GM23248 (cell line): ENCODE measurements at regions not wholly inside any gene's neighbourhood (a gene's known extent, or its start where the extent isn't known, plus 50 kb on each side); places are given as distances from the start of the nearest gene placed in this dataset.

ENCODE experiments used
- DNase-seq: peaks from one replicate; pipeline ENCODE4 v3.0.0-alpha.2; 2015
- H2AFZ ChIP-seq: fragments of 200-600 bp; sonication (generic); 2 replicates; pipeline ENCODE4 v1.6.1; 2016; ENCODE audit warnings: antibody characterized with exemption
- H3F3A ChIP-seq: fragments of 200-600 bp; sonication (generic); 2 replicates; pipeline ENCODE4 v1.6.1; 2016; ENCODE audit warnings: mild to moderate bottlenecking, antibody characterized with exemption, mixed run types; ENCODE audit not compliant: insufficient read depth
- H3K27ac ChIP-seq: fragments of 200-600 bp; sonication (generic); 2 replicates; pipeline ENCODE4 v1.5.1; 2016; ENCODE audit warnings: mild to moderate bottlenecking
- H3K27me3 ChIP-seq: fragments of 200-600 bp; sonication (generic); replicated peaks from 2 replicates; pipeline ENCODE4 v1.6.1; 2016; ENCODE audit warnings: mild to moderate bottlenecking; ENCODE audit not compliant: insufficient read depth
- H3K36me3 ChIP-seq: fragments of 200-600 bp; sonication (generic); 2 replicates; pipeline ENCODE4 v1.6.1; 2016; ENCODE audit warnings: low read depth, mild to moderate bottlenecking
- H3K4me1 ChIP-seq: fragments of 200-600 bp; sonication (generic); 2 replicates; pipeline ENCODE4 v1.6.1; 2016; ENCODE audit warnings: mild to moderate bottlenecking; ENCODE audit not compliant: insufficient read depth
- H3K4me2 ChIP-seq: fragments of 200-600 bp; sonication (generic); one replicate; pipeline ENCODE4 v1.6.1; 2016; ENCODE audit warnings: mild to moderate bottlenecking; ENCODE audit not compliant: unreplicated experiment
- H3K4me3 ChIP-seq: fragments of 200-600 bp; sonication (generic); 2 replicates; pipeline ENCODE4 v1.5.1; 2016; ENCODE audit warnings: mild to moderate bottlenecking
- H3K79me2 ChIP-seq: fragments of 200-600 bp; sonication (generic); 2 replicates; pipeline ENCODE4 v1.6.1; 2016; ENCODE audit warnings: mild to moderate bottlenecking; ENCODE audit not compliant: insufficient read depth
- H3K9ac ChIP-seq: fragments of 200-600 bp; sonication (generic); 2 replicates; pipeline ENCODE4 v1.6.1; 2016; ENCODE audit warnings: mild to moderate bottlenecking
- H3K9me2 ChIP-seq: fragments of 200-600 bp; sonication (generic); 2 replicates; pipeline ENCODE4 v1.6.1; 2016; ENCODE audit warnings: mixed run types, mild to moderate bottlenecking, moderate library complexity; ENCODE audit not compliant: insufficient read depth
- H3K9me3 ChIP-seq: fragments of 200-600 bp; sonication (generic); one replicate; pipeline ENCODE4 v1.6.1; 2017; ENCODE audit warnings: low read depth
- H4K20me1 ChIP-seq: fragments of 200-600 bp; sonication (generic); 2 replicates; pipeline ENCODE4 v1.6.0; 2016; ENCODE audit not compliant: insufficient read depth
- EZH2 ChIP-seq: fragments of 200-600 bp; sonication (generic); IDR thresholded peaks from 2 replicates; pipeline ENCODE4 v1.6.1; 2018; ENCODE audit warnings: antibody characterized with exemption, mild to moderate bottlenecking; ENCODE audit not compliant: insufficient read depth, poor library complexity, severe bottlenecking
- EZH2phosphoT487 ChIP-seq: fragments of 200-600 bp; sonication (generic); IDR thresholded peaks from 2 replicates; pipeline ENCODE4 v1.6.1; 2018; ENCODE audit warnings: antibody characterized with exemption, moderate library complexity, mild to moderate bottlenecking, low read depth; ENCODE audit not compliant: insufficient read depth
- WGBS, 2 experiments: methylation state at CpG; one replicate each; pipeline ENCODE4 v1.1.6; 2015 to 2017; ENCODE audit warnings: low lambda C conversion rate in 2 of 2, low coverage in 1 of 2; ENCODE audit errors: missing lambda C conversion rate in 2 of 2; 5-methylcytosine and 5-hydroxymethylcytosine counted together
- in situ Hi-C: fragments of 300-500 bp; cut with MboI; formaldehyde crosslinking; loops from 2 replicates; pipeline ENCODE4 v1.15.0; 2020

DNA sequence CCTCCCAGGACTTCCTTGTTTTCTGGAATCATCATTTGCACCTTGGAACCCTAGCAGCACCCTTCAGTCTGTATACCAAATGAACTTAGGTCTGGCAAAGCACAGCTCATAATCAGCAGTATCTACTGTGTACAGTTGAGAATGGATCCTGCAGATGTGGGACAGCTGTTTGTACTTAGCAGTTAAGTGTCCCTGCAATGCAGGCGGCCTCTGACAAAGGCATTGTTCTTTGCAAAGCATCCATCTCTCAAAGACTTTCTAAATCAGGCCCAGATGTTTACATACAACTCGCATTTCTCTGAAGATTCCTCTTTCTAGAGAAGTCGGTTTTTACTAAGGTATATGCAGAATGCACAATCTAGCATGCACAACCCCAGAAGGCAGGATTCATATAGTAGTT is 170.5 kb upstream of the RBM19 start:
- H3K27ac ChIP-seq = no peak overlapping the region
- no peak overlapping the region for H3K4me3 ChIP-seq
- 10 to 12% methylated on average over 3 of the region's 3 CpGs for WGBS, 2 experiments
- no peak for DNase-seq
- no peaks in the 10 kb centered on the region for H4K20me1 ChIP-seq
- no peaks in the 10 kb centered on the region for H3K79me2 ChIP-seq
- H3K9me3 ChIP-seq = no peaks in the 10 kb centered on the region
- no peak overlapping the region for H2AFZ ChIP-seq
- TF ChIP-seq EZH2phosphoT487 (no peak), EZH2 (no peak)
- in situ Hi-C loops = no loop called here
- H3F3A ChIP-seq = no peaks in the 10 kb centered on the region
- H3K4me2 ChIP-seq = no peak overlapping the region
- H3K4me1 ChIP-seq = no peaks in the 10 kb centered on the region
- H3K9ac ChIP-seq = no peak overlapping the region
- H3K9me2 ChIP-seq = no peaks in the 10 kb centered on the region
- H3K36me3 ChIP-seq = no peaks in the 10 kb centered on the region
- H3K27me3 ChIP-seq = peaks cover 12% of the 10 kb centered on the region

- TF ChIP-seq EZH2phosphoT487 (no peak), EZH2 (no peak)
- Histone ChIP-seq H3K27me3 (peaks cover 17% of the 10 kb centered on the region), H3K27ac (no peak overlapping the region), H2AFZ (no peak overlapping the region), H3K9me2 (no peaks in the 10 kb centered on the region), H3F3A (no peaks in the 10 kb centered on the region), H3K4me3 (no peak overlapping the region), H3K4me2 (no peak overlapping the region), H3K36me3 (no peaks in the 10 kb centered on the region), H3K9ac (no peak overlapping the region), H3K9me3 (no peaks in the 10 kb centered on the region), H3K4me1 (no peaks in the 10 kb centered on the region), H4K20me1 (no peaks in the 10 kb centered on the region), H3K79me2 (no peaks in the 10 kb centered on the region)
- in situ Hi-C loops = no loop called here
- WGBS, 2 experiments = 43 to 58% methylated on average over 3 of the region's 3 CpGs
- DNase-seq = no peak
Measured at GRCh38 chr12:114134922-114135321, 168.8 kb upstream of the RBM19 start.

DNA sequence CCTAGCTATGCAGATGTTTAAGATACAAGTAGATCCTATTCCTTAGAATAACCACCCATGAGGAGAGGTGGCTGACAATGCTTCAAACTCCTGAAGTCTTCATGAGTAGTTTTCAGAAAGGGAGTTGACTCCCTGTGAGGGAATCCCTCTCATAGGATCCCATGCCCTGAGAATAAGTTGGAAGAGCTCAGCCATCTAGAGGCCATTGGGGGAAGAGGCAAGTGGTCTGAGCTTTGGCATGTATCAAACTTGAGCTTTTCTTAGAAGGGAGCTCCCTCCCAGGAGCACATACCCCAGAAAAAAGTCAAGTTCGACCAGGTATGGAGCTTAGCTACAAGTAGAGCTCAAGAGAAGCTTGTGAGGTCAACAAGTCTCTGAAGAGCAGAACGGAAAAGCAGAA is 165.7 kb upstream of the RBM19 start:
- no peak for TF ChIP-seq EZH2
- TF ChIP-seq EZH2phosphoT487 = no peak
- H3K36me3 ChIP-seq = no peaks in the 10 kb centered on the region
- in situ Hi-C loops = no loop called here
- H3F3A ChIP-seq = no peaks in the 10 kb centered on the region
- H3K27ac ChIP-seq = no peak overlapping the region
- DNase-seq = peak; percentile 17
- H3K4me3 ChIP-seq = no peak overlapping the region
- no peaks in the 10 kb centered on the region for H4K20me1 ChIP-seq
- no peaks in the 10 kb centered on the region for H3K9me2 ChIP-seq
- H3K27me3 ChIP-seq = peaks cover 25% of the 10 kb centered on the region
- no peak overlapping the region for H3K4me2 ChIP-seq
- no peak overlapping the region for H2AFZ ChIP-seq
- no peaks in the 10 kb centered on the region for H3K4me1 ChIP-seq
- no peaks in the 10 kb centered on the region for H3K79me2 ChIP-seq
- no peak overlapping the region for H3K9ac ChIP-seq
- 10 to 20% methylated on average over 2 of the region's 2 CpGs for WGBS, 2 experiments
- no peaks in the 10 kb centered on the region for H3K9me3 ChIP-seq

- Histone ChIP-seq H3K36me3 (no peaks in the 10 kb centered on the region), H3K9me3 (no peaks in the 10 kb centered on the region), H2AFZ (no peak overlapping the region), H3K4me3 (no peak overlapping the region), H3K9ac (no peak overlapping the region), H3K4me2 (no peak overlapping the region), H3K4me1 (no peaks in the 10 kb centered on the region), H3K79me2 (no peaks in the 10 kb centered on the region), H3K27ac (no peak overlapping the region), H3F3A (no peaks in the 10 kb centered on the region), H3K27me3 (peaks cover 31% of the 10 kb centered on the region), H3K9me2 (no peaks in the 10 kb centered on the region), H4K20me1 (no peaks in the 10 kb centered on the region)
- TF ChIP-seq EZH2phosphoT487 (no peak), EZH2 (no peak)
- in situ Hi-C loops = no loop called here
- 78 to 88% methylated on average over 2 of the region's 2 CpGs for WGBS, 2 experiments
- DNase-seq = no peak
Measured at GRCh38 chr12:114123108-114123507, 157.0 kb upstream of the RBM19 start.

DNA sequence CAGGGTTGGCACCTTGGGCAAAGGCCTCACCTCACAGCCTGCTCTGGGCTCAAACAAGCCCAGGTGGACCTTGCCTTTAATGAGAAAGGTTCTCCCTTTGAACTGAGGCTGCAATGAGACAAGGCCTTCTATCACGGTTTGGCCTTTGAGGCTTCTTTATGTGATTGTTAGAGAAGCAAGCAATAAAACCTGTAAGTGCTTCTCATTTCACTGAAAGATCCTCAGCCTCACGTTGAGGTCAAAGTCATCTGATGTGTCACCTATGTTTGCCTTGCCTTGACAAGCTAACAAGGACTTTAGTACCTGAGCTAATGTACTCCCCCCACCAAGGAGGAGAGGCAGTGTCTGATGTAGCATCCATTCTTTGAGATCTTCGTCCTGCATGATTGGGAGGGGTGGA is 155.9 kb upstream of the RBM19 start:
- Histone ChIP-seq H3K9me3 (no peaks in the 10 kb centered on the region), H3K27me3 (peaks cover 25% of the 10 kb centered on the region), H3K4me2 (no peak overlapping the region), H4K20me1 (no peaks in the 10 kb centered on the region), H3K4me1 (no peaks in the 10 kb centered on the region), H3K9ac (no peak overlapping the region), H3K79me2 (no peaks in the 10 kb centered on the region), H3F3A (no peaks in the 10 kb centered on the region), H2AFZ (no peak overlapping the region), H3K9me2 (no peaks in the 10 kb centered on the region), H3K27ac (no peak overlapping the region), H3K36me3 (no peaks in the 10 kb centered on the region), H3K4me3 (no peak overlapping the region)
- TF ChIP-seq EZH2 = no peak
- TF ChIP-seq EZH2phosphoT487 = no peak
- in situ Hi-C loops = no loop called here
- WGBS, 2 experiments = 46 to 56% methylated on average over 3 of the region's 3 CpGs
- no peak for DNase-seq
